ENCODE measurements at regions not wholly inside any gene's neighbourhood (a gene's known extent, or its start where the extent isn't known, plus 50 kb on each side); places are given as distances from the start of the nearest gene placed in this dataset.

- TF ChIP-seq CTCF (IDR thresholded peaks at IDR 0.05; ENCODE audit: low read depth, low read length, missing input control) (no peak), RAD21 (IDR thresholded peaks at IDR 0.05) (no peak), YY1 (IDR thresholded peaks at IDR 0.05) (no peak), EGR1 (IDR thresholded peaks at IDR 0.05; ENCODE audit: low read depth in 2 of 2) (no peak), SP1 (IDR thresholded peaks at IDR 0.05) (no peak), MAX (IDR thresholded peaks at IDR 0.05) (no peak), RXRA (IDR thresholded peaks at IDR 0.05) (no peak)
Observed at GRCh38 chr2:40531359-40531758, 79.5 kb upstream of the SLC8A1 start.
